GM21619 (cell line): ENCODE measurements at regions not wholly inside any gene's neighbourhood (a gene's known extent, or its start where the extent isn't known, plus 50 kb on each side); places are given as distances from the start of the nearest gene placed in this dataset.

Experiments
- ATAC-seq: cut with Tn5 transposase; IDR thresholded peaks from one replicate; pipeline ENCODE4 v1.9.1; 2021; ENCODE audit not compliant: unreplicated experiment

DNA sequence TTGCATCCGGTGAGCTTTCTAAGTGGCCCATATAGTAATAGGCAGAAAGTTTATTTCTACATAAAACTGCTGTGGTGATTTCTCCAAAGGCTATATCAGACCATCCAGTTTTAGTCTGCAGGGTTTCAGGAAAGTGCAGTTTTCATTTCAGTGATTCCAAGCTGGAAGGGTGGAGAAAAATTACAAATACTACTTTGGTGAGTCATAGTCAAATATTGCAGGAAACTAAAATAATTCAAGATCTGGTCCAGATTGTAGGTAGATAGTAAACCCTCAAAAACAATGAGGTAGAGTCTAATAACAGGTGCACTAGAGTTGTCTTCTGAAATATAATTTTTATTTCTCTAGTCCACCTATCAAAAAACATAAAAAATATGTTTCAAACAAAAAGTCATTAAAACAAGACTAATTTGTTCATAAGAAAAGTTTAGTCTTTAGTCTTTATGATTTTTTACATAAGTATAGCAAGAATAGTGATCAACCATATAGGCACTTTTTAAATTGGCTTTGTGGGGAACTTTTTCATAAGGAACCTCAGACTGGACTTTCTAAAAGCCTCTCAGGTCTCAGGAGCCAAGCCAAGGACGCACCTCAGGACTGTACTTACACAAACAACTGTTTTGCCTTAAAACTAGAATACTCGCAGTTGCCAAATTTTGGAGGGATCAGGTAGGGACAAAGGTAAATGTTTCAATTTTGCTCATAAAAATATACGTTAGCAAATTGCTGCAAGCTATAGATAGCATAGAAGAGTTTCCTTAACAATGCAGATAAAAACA, 101.8 kb upstream of the TLR3 start:
- ATAC-seq: no peak

DNA sequence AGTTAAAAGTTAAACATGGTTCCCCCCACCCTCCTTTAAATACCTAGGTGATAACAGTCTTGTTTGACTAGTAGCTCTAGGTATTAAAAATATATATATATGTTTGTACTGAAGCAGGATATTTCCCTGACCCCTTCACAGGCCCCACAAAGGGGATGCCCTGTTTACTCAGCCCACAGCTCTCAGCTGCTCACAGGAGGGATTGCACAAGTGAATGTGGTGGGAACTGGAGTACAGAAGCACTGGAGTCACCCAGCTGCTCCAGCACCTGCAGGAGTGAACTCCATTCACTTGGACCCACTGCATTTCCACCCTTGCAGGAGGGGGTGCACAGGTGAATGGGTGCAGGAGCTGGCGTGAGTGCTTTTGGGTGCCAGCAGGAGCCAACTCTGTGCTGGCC, 99.3 kb upstream of the TLR3 start:
- ATAC-seq: no peak

DNA sequence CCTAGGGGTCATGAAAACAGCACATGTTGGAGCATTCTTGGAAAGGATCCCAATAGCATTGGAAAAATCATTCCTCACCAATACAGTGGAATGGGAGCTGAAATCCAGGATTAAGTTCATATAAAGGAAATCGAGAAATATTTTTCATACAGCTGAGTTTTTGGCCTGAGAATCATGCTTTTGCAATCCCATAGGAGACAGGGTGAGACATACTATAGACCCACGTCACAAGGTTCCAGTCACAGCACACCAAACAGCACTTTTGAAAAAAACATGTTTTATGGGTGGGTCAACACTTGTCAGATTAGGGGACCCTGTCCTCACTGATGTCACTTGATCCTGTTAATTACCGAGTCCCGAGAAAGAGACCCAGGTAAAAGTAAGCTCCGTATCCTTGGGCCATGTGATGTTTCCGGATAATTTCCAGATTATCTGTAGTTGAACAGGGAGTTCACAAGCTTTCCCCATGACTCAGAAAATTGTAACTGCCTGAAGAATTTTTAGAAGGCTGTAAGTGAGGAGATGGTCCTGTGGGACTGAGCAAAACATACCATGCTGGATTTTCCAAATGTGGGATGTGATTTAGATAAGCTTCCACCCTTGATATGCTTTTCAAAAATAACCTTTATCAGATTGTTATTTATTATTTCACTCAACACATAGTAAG, 80.9 kb upstream of the TLR3 start:
- ATAC-seq: no peak

DNA sequence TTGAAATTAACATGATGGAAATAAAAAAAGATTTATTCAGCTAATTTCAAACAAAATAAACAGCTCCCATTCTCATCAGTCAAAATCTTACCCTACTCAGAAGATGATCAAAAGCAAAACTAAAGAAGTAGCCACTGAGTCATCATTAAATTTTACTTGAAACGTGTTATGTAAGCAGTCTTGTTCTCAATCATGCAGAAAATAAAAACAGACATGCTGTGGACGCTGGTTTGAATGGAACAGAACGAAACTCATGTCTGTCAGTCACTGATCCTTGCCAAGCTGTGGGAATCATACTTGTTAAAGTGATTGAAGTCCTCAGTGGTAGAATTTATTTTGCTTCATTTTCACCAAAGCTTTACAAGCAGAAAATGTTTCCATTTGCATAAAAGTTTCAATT, 77.2 kb upstream of the TLR3 start:
- ATAC-seq: no peak

- ATAC-seq: no peak
These were observed 76.4 kb upstream of the TLR3 start for GRCh38 chr4:185992585-185992984.

GRCh38 chr4:185993328-185993973, 75.5 kb upstream of the TLR3 start:
- no peak for ATAC-seq

- no peak for ATAC-seq
These were observed 74.2 kb upstream of the TLR3 start for GRCh38 chr4:185994750-185995149.

GRCh38 chr4:185995665-185996064, 73.3 kb upstream of the TLR3 start:
- no peak for ATAC-seq

GRCh38 chr4:185997296-185997695, 71.7 kb upstream of the TLR3 start:
- no peak for ATAC-seq

- ATAC-seq: no peak
These were observed 70.2 kb upstream of the TLR3 start for GRCh38 chr4:185998791-185999190.

- no peak for ATAC-seq
These were observed 69.7 kb upstream of the TLR3 start for GRCh38 chr4:185999207-185999606.

DNA sequence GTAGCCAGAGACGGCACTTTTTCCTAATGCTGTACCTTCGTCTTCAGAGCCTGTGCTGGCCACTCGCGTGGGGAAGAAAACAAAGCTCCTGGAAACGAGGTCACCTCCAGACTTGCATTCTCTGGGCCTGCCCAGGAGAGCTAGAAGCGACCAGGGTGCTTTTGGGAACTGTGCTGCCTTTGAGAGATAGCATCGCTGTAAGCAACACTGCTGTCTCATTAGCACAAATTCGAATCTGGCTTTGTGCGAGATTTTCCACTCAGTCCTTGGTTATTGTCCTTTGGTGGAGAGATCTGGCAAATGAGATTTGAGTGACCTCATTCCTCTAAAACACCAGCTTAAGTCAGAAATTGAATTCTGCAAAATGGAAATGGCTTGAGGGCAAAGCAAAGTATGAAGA, 66.1 kb upstream of the TLR3 start:
- no peak for ATAC-seq

- no peak for ATAC-seq
These were observed 65.2 kb upstream of the TLR3 start for GRCh38 chr4:186003746-186004145.

DNA sequence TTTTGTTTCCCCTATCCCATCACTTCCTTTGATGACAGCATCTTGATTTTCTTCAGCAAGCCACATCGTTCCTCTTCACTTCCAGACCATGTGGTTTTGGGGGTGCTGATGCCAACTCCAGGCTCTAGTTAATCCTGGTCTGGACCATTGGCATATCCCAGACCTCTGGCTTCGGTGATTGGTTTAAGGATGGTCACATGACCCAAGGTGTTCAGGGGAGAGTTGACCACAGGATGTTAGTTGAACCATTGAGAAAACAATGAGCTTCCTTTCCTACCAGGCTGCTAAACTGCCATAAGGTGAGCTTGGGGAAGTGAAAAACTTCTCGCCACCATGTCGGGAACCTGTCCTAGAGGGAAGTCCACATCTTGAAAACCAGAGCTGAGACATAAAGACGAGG, 60.9 kb upstream of the TLR3 start:
- no peak for ATAC-seq

- ATAC-seq: no peak
These were observed 59.0 kb upstream of the TLR3 start for GRCh38 chr4:186009976-186010375.

GRCh38 chr4:186010821-186011220, 58.1 kb upstream of the TLR3 start:
- ATAC-seq: no peak

GRCh38 chr4:186012071-186012470, 56.9 kb upstream of the TLR3 start:
- ATAC-seq: no peak

GRCh38 chr4:186013419-186014186, 55.4 kb upstream of the TLR3 start:
- ATAC-seq: no peak

DNA sequence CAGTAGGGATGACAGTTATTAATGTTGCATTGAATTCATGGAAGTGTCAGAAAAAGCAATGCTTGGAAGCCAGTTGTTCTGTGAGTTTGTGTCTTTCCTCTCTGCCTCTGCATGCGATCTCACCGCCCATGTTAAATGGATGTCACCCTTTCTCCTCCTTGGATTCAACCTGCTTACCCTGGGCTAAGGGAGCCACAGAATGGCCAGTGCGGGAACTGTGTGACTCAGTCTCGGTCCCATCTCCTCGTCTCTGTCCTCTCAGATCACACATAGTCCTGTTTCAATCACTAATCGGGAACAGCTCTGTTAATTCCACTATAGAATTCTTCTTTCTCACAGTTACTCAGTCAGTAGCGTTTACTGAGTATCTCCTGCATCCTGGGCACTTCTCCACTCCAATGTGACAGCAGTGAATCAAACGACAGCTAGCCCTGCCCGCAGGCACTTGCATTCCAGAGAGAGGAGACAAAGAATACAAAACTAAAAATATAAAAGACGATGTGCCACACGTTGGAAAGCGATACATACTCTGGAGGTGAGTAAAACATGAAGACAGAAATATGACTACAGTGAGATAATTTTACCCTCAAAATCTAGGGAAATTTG, 53.6 kb upstream of the TLR3 start:
- no peak for ATAC-seq

GRCh38 chr4:186016796-186017195, 52.2 kb upstream of the TLR3 start:
- ATAC-seq: no peak

DNA sequence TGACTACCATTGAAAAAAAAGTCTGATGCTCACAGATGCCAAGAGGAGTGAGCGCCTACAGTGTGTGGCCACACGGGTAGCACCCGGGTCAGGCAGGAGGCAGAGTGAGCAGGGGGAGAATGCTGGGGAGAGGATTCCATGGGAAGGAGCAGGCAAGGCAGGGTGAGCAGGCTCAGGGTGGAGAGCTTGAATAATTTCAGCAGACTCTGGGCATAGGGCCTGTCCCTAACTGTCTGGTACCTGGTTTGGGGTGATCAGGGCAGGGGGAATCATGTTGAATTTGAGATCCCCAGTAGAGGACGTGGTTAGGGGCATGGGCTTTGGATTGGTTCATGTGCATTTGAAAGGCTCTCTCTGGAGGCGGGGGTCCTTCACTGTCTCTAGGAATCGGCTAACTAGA, 51.2 kb upstream of the TLR3 start:
- ATAC-seq: no peak
